HG03159 (cell line): ENCODE measurements at regions not wholly inside any gene's neighbourhood (a gene's known extent, or its start where the extent isn't known, plus 50 kb on each side); places are given as distances from the start of the nearest gene placed in this dataset.

Source experiments
- ATAC-seq: cut with Tn5 transposase; IDR thresholded peaks from one replicate; pipeline ENCODE4 v1.9.1; 2021; ENCODE audit warnings: mild to moderate bottlenecking, moderate library complexity; ENCODE audit not compliant: unreplicated experiment

DNA sequence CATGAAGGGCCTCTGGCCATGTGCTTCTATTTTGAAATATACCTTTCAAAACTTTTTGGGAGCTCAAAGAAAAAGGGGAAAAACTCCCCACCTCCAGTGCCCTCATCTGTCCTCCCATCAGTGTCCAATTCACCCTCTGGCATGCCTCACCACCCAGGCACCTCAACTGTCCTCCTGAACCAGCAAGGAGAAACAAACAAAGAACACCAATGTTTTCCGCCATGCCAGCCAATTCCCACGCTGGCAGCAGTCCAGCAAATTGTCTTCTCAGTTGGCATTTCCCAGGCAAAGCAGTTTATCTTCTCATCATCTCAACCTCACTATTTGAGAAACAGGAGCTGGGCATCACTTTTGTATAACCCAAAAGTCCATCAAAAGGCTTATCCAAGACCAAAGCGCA lies 496.9 kb downstream of the SOX6 start:
- ATAC-seq = no peak

DNA sequence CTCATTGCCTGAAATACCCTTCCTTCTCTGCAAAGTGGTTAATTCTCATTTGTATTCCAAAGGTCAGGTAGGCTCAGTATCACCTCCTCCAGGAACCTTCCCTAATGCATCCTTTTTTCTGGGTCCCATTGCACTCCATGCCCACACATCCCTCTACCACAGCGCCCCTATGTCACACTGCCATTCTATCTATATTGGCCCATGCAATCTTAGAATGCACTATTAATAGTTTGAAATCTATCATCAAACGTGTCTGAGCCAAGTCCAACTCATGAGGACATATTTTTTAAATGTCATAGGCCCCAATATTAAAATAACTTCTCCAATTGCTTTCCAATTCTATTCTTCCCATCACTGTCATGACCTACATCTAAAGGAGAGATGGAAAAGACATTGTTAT lies 495.1 kb downstream of the SOX6 start:
- ATAC-seq = no peak

DNA sequence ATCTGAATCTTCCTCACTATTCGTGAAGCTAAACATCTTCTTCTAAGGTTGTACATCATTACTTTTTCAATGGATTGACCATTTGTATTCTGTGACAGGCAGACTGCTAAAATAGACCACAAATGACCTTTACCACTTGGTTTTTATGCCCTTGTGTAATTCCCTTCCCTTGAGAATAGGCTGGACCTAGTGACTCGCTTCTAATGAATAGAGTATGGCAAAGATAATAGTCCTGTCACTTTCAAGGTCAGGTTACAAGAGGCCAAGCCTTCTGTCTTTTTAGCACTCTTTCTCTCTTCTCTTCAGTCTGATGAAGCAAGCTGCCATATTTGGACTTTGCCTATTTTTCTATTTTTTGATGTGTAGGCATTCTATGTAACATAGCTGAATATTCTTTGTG lies 492.9 kb downstream of the SOX6 start:
- ATAC-seq = no peak

DNA sequence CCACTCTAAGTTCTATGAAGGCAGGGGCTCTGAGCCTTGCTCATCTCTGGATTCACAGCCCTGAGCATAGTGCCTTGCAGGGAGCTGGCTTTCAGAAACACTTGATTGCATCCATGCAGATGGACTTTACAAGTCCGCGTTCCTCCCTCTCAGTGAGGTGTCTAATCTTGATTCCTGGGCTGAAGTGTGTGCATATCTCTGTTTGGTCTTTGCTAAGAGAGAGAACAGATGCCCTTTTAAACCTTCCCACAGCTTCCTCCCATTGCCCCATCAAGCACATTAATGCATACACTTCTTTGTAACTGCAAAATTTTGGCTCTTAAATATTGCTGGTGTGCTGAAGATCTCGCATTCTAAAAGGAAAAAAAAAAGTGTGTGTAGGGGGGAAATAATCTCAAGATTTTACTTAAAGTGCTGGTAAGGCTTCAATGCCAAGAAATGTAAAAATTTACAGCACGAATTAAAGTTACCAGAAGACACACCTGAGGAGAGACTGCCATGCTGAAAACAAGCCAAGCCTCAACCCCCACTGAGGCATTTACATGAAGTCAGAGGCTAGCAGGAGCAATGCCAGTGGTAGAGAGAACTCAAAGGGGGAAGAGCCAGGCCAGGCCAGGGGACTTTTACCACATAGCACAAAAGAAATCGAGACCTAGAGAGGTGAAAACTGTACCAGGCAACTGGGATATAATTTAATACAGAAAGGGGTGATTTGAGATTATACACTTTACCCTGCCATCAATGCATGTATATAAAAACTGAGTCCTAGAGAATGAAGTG lies 492.1 kb downstream of the SOX6 start:
- no peak for ATAC-seq

DNA sequence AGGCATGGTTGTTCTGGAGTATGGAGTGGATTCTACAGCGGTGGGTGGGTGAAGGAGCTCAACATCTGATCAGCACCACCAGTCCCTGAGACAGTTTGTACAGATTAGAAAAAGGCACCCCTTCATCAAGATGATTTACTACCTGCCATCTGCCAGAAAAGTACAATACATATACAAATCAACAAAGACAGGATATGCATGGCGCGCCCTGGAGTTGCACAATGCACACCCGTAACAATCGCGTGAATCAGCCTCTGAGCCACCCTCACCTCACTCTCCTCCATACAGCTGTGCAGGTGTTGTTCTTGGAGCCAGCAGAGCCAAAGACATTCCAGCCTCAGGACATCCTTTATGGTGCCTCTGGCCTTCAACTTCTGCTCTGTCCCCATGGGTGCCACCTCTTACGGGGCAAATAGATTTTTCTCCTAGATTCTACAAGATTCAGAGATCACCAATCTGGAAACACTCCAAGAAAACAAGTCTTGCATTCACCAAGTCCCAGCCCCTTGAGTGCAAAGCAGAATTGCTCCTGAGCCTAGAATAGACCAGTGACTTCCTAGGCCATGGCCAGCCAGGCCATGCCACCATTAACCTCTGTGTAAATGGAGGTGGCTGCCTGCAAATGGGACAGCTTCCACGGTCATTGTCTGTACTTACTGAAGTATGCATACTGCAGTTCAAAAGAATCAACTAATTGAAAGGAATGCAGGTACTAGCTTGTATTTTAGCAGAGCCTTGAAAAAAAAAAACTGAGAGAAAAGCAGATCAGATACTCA lies 490.9 kb downstream of the SOX6 start:
- no peak for ATAC-seq

DNA sequence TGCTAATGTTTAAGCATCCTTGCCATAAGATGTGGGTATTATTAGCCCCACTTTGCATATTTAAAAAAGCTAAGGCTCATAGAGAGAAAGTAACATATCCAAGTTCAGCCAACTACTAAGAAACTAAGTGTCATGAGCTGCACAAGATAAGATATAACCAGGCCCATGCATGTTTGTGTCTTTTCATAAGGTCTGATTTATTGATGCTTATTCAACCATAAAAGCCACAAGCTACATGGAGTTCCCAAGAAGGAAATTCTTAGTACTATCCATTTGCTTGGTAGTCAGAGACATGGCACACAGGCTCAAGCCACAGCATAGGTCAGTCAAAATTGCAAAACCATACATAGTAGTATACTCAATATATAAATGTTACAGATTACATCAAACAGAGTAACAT lies 488.5 kb downstream of the SOX6 start:
- no peak for ATAC-seq

DNA sequence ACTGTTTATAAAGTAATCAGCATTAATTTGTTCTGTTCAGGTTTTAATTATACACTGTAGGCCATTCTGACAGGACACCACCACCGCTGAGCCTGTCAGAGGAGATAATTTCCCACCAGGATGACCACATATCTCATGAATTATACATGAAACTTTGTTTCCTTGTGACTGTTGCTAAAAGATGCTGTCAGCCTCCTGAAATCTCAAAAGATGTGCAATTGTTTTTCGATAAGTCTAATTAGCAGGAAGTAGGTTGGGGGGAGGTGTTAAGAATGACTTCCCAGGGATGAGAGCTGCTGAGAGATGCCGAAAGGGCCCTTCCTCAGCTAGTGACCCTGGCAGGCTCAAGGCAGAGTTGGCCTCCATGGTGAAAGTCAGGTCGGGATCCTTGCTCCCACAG lies 485.4 kb downstream of the SOX6 start:
- ATAC-seq = no peak

DNA sequence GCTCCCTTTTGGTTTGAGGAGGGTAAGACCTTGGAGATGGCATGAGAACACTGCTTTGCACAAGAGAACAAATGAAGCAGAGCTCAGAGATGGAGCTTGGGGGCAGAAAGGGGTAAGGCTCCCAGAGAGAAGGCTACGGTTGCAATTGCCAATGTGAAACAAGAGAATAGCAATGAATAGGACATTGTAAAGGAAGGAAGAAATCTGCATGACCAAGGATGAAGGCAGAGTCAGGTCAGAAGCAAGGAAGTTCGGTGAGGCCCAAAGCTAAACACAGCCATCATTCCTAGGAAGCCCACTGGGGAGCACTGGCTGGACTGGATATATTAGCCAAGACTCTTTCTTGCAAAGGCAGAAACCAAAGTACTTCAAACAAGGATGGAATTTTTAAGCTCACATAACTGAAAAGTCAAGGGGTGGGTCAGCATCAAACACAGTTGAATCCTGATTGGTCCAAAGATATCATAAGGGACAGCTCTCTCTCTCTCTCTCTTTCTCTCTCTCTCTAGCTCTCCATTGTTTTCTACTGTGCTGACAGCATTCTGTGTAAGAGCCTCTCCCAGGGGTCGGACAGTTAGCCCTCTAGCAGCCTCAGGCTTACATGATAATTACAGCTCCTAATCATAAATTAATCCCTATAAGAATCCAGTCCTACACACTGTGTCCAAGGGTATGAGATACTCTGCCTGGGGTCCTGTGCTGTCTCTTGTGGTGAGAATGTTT lies 484.3 kb downstream of the SOX6 start:
- no peak for ATAC-seq

DNA sequence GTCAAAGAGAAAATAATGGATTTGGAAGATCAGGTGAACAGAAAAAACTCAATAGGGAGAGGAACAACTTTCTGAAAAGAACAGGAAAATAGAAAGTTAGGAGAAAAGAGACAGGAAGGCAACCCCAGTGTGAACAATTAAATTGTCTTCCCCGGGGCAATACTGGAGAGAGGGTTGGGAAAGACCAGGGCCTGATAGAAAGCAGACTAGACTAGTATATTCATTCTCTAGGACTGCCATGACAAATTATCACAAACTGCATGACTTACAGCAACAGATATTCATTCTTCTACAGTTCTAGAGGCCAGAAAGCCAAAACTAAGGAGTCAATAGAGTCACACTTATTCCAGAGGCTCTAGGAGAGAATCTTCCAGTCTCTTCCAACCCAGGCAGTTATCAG lies 482.8 kb downstream of the SOX6 start:
- no peak for ATAC-seq

DNA sequence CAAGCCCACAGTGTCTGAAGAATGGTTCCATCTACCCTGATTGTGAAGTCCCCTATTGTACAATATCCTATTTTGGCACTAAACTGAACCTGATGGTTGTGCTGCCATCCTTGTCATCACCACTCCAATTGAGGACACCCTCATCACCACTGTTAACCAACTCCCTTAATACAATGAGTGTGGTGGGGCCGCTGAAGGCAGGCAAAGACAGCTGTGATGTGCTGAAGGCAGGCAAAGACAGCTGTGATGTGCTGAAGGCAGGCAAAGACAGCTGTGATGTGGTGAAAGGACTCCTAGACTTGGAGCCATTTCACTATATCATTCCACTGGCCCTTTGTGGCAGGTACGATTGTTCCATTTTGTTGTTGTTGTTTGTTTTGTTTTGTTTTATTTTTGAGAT lies 481.6 kb downstream of the SOX6 start:
- no peak for ATAC-seq

DNA sequence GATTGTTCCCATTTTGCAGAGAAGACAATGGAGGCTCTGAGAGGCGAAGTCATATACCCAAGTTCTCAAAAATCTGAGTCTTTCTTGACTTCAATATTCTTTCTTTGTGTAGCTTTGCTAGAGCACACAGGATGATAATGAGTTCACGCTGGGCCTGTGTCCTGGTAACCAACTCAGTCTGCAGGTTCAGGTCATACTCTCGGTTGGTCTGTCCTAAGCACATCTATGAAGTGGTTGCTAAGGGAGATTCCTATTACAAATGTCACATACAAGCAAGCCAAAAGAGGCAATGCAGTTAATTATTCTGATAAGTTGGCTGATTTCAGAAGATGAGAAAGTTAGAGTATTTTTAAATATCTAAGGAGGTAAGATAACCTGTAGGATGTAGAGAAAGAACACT lies 481.0 kb downstream of the SOX6 start:
- ATAC-seq = no peak

DNA sequence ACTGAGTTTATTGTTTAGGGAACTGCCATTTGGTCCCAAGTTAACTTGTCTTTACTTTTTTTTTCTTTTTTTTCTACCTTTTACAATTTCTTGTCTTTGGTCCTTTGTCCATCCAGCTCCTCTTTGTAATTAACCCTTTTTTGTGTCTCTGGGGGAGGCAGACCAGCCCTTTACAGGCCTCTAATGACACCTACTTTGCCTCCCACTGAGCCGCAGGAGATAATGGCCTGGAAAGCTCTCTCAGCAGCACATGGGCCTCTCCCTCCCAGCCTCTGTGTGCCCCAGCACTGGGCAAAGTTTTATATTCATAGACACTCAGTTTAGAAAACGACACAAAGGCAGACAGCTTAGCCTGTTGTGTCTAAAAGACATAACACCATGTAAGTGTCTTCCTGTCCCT lies 480.4 kb downstream of the SOX6 start:
- ATAC-seq = no peak

DNA sequence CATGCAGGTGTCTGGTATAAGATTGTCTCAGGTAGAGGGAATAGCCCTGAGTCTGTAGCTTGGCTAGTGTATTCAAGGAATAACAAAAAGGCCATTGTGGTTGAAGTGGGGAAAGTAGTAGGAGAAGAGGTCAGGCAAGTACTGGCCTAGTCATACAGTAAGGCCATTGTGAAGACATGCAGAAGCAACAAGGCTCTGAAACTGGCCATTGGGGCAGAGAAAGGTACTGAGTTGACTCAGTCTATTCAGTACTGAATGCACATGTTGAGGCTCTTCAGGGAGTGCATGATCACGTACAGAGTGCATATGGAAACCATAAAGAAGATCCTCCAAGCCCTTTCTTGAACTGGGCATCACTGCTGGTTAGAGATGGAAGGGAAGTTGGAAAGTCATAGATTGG lies 477.6 kb downstream of the SOX6 start:
- no peak for ATAC-seq

DNA sequence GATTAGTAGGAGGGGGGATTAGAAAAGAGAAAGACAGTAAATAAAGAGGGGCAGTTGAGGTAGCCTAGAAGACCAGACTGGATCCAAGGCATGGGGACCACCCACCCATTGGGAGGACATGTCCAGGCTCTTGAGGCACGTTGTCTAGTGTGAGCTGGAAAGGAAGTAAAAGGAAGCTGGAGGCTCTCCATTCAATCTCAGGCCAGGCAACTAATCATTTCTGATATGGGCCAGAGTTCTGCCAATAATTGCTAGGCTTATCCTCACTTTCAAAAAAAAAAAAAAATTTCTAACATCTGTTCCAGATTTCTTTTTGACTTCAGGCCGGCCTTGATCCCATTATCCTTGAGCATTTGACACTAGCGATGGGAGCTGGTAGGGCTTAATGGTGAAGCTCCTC lies 476.1 kb downstream of the SOX6 start:
- no peak for ATAC-seq

DNA sequence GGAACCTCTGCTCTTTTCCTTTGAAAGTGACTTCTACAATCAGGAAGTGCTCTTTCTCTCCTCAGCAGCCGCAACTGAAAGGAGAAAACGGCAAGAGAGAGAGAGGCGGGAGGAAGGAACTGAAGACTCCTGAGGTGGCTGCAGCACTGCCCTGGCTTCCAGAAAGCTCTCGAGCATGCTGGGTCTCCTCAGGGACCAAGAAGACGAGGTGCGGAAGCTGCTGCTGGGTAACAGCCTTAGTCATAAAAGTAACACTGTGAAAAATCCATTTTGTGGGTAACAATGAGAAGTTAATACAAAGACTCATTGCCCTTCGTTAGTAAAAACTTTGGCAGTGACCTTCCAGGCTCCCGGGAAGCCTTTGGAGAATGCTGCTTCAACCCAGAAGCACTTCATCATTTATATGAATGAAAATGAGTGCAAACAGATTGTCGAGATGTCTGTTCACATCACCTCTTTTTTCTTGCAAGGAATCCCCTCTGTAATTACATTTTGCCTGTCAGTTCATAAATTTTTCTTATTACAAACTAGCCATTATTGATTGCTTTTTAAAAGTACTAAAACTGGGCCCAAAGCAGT lies 473.4 kb downstream of the SOX6 start:
- ATAC-seq = no peak

DNA sequence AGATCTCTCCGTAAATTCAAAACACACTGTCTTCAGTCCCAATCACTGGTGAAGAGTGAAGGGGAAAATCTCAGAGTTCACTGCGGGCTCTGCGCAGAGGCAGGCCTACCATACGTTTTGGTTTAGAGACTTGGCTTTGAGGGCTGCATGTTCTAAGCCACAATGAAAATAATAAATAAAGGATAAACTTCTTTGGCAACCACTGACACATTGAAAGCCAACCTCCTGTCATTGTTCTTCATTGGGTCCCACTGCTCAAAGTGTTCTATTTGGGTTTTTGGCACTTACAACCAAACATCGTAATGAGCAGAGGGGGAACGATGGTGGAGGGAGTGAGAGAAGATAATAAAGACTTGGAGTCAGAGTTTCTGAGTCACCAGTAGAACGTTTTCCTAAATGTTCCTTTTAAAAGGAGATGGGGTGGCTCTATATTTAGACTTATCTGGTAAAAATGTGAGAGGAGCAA lies 472.9 kb downstream of the SOX6 start:
- ATAC-seq = no peak

DNA sequence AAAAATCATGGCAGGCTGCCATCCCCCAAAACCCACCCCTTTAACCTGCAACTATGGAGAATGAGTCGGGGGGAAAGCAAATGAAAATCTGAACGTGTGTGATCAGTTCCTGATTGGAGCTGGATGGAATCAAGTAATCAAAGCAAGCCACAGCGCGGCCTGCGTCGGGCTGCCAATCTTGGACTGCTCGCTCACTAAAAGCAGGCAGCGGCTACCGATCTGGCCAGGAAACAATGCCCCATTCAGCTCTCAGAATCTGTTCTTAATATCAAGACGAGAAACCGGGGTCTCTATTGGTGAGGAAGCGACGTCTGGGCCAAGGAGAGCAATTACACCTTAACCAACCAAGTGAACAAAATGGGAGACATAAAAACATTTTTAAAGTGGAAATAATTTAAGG lies 472.2 kb downstream of the SOX6 start:
- ATAC-seq = no peak

DNA sequence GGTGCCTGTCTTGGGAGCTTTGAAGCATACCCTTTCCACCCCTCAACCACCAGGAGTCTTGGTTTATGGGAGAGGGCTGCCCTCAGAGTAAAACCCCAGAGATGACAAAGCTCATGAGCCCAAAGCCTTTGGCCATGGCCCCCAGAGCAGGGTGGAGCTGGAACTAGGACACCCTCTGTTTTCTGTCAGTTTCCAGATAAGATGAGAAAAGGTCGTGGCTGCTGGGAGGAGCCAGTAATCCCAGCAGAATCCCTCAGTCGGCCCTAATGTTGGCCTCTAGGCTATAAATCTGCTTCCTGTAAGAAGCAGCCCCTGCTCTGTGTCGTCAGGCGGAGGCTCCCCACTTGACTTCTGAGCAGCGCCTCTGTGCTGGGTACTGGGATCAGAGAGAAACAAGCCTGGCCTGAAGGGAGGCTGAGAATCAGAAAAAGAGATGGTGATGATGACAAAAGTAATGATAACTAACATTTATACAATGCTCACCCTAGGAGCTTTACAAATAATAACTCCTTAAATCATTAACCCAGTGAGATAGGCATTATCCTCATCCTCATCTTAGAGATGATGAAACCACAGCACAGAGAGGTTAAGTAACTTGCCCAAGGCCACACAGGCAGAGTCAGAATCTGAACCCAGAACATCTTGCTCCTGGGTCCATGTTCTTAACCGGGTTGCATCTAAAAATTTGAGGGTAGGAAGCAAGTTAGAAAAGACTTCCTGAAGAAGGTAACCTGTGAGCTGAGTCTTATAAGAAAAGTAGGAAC lies 471.4 kb downstream of the SOX6 start:
- ATAC-seq = no peak

DNA sequence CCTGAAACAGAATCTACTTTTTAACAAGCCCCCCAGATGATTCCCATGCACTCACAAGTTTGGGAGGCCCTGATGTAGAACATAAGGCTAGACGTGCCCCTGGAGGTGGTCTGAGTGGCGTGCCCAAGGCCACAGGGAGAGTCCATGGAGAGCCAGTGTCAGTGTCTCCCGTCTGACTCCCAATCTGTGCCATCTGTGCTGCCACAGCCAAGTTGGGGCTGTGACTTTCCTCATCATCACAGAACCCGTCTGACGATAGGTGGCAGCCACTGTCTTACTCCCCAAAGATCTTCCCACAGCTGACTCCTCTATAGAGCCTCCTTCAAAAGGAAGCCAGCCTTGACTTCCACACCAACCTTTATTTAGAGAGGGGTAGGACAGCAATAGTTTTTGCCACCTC lies 470.5 kb downstream of the SOX6 start:
- no peak for ATAC-seq

DNA sequence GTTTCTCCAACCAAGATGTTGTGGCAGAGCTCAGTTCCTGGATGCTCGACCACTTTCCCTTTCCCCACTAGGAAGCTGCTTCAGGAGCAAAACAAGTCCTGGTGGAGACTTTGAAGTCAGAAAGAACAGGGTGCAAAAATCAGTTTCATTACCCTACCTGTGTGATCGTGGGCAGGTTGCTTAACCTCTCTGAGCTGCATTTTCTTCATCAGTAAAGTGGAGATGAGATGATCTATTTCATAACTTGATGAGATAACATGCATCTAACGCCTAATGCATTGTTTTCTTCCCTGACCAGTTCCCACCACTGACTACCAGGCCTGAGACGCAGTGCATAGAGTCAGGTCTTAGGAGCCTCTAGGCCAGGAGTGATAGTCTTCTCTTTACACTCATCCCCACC lies 470.0 kb downstream of the SOX6 start:
- ATAC-seq = no peak

DNA sequence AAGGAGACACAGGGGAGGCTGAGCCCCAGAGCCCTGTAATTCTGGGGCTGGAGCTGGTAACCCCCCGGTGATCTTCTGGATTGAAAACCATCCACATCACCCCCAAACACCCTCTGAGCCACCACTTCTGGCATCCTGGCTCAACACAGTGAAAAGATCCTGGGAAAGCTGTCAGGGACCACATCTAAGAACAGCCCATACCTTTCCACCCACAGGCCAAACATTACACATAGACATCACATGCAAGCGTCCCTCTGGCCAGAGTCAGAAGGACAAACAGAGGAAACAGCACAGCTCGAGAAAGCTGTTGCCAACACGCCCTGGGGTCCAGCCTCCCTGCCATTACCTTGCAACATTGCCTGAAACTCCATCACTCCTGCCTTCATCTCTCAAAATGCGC lies 469.5 kb downstream of the SOX6 start:
- no peak for ATAC-seq
